GM21528 (cell line): ENCODE measurements at regions not wholly inside any gene's neighbourhood (a gene's known extent, or its start where the extent isn't known, plus 50 kb on each side); places are given as distances from the start of the nearest gene placed in this dataset.

Experiments
- ATAC-seq: cut with Tn5 transposase; IDR thresholded peaks from one replicate; pipeline ENCODE4 v1.9.1; 2021; ENCODE audit warnings: mild to moderate bottlenecking, moderate library complexity; ENCODE audit not compliant: unreplicated experiment, low FRiP score

- ATAC-seq = no peak
These were observed 168.5 kb upstream of the BMP4 start for GRCh38 chr14:54125109-54125508.

GRCh38 chr14:54126947-54127346 lies 170.3 kb upstream of the BMP4 start:
- no peak for ATAC-seq

GRCh38 chr14:54127526-54127925 lies 170.9 kb upstream of the BMP4 start:
- ATAC-seq = no peak

GRCh38 chr14:54129850-54130640 lies 173.4 kb upstream of the BMP4 start:
- no peak for ATAC-seq

GRCh38 chr14:54132496-54132895 lies 175.9 kb upstream of the BMP4 start:
- ATAC-seq = no peak

- no peak for ATAC-seq
These were observed 177.3 kb upstream of the BMP4 start for GRCh38 chr14:54133896-54134295.

GRCh38 chr14:54135804-54136280 lies 179.2 kb upstream of the BMP4 start:
- ATAC-seq = no peak

GRCh38 chr14:54136894-54137613 lies 180.4 kb upstream of the BMP4 start:
- no peak for ATAC-seq

GRCh38 chr14:54137614-54137961 lies 181.0 kb upstream of the BMP4 start:
- ATAC-seq = no peak

GRCh38 chr14:54138024-54138353 lies 181.4 kb upstream of the BMP4 start:
- ATAC-seq = no peak

GRCh38 chr14:54138354-54139038 lies 181.9 kb upstream of the BMP4 start:
- ATAC-seq = no peak

- no peak for ATAC-seq
These were observed 183.9 kb upstream of the BMP4 start for GRCh38 chr14:54140551-54140950.

GRCh38 chr14:54146601-54147000 lies 190.0 kb upstream of the BMP4 start:
- no peak for ATAC-seq

GRCh38 chr14:54147282-54147681 lies 190.7 kb upstream of the BMP4 start:
- no peak for ATAC-seq

GRCh38 chr14:54147758-54148157 lies 191.1 kb upstream of the BMP4 start:
- no peak for ATAC-seq

- ATAC-seq = no peak
These were observed 191.6 kb upstream of the BMP4 start for GRCh38 chr14:54148251-54148650.

- ATAC-seq = no peak
These were observed 195.7 kb upstream of the BMP4 start for GRCh38 chr14:54152351-54152750.

GRCh38 chr14:54166049-54166950 lies 209.7 kb upstream of the BMP4 start:
- ATAC-seq = no peak

- no peak for ATAC-seq
These were observed 211.9 kb upstream of the BMP4 start for GRCh38 chr14:54168489-54168888.

GRCh38 chr14:54169254-54169924 lies 212.8 kb upstream of the BMP4 start:
- ATAC-seq = no peak
